HG03103 (cell line): ENCODE measurements at regions not wholly inside any gene's neighbourhood (a gene's known extent, or its start where the extent isn't known, plus 50 kb on each side); places are given as distances from the start of the nearest gene placed in this dataset.

Experiments used
- ATAC-seq: cut with Tn5 transposase; IDR thresholded peaks from one replicate; pipeline ENCODE4 v1.9.1; 2021; ENCODE audit warnings: low read depth; ENCODE audit not compliant: unreplicated experiment

DNA sequence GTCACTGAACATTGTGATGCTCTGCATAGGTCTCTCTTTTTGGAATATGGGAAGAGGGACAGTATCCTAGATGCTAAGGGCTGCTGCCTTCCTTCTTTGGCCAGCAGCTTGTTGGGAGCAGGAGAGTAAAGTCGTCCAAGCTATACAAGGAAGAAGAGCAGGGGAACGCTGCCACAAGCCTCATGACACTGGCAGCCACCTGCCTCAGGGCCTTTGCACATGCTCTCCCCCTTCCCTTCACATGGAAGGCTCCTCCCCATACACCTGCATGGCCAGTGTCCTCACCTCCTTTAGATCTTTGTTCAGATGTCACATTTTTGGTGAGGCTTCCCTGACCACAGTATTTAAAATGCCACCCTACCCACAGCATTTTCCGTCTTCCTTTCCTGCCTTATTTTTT, 78.1 kb upstream of the CRHR1 start:
- ATAC-seq = no peak

DNA sequence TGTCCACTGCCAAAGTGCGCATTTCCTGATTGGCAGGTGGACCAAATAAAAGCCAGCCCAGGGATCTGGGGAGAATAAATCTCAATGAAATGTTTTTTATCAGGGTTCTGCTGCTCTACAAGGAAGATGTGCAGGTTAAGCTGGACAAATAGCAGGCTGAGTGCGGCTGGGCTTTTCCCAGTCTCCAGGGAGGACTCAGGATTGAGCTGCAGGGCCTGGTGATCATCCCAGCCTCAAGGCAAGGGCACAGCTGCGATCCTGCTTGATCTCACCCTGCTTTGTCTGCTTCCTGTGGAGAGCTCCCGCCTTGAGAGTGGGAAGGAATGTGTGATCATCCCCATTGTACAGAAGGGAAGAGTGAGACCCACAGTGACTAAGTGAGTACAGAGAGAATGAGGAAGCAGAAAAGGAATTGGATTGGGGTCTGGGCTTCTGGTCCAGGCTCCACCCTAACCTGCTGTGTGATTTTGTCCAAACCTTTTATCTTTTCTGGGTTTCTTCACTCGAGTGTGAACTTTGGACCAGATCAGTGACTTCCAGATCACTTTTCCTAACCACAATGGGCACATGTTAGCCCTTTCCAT, 75.3 kb upstream of the CRHR1 start:
- no peak for ATAC-seq

DNA sequence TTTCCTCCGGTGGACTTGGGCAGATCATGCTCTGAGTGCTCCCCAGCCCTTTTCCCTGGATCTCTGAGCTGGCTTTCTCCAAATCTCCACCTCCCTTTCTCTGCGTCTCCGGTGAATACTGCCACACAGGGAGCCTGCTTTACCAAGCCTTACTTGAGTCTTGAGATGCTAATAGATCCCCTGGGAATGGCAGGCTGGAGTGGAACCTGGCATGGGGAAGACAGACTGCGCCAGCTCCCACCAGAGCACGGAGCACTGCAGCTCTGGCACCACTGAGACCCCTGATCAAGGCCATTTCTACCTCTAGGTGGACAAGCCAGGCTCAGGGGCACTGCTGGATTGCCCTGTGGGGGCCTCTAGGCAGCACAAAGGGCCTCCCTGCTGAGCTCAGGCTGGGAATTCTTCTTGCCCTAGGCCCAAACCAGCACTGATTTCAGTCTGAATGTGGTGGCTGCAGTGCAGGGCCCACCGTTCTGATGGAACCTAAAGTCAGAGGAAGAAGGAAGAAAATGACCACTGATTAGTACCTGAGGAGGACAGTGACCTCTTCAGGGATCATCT, 74.3 kb upstream of the CRHR1 start:
- ATAC-seq = no peak

DNA sequence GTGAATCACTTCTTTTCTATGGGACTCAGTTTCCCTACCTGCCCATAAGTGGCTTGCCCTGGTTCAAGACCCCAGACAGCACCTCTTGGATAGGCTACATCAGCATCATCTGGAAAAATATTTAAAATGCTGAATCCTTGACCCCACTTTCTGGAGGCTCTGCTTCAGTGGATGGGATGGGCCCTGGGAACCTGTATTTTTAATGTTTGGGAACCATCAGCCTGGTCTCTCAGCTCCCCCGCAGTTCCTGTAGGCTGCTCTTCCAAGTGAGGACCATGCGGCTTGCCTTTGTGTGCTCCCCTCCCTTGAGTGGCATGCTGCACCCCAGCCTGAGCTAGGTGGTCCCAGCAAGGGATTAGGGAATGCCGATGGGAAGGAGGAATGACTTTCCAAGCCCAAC, 68.3 kb upstream of the CRHR1 start:
- no peak for ATAC-seq

DNA sequence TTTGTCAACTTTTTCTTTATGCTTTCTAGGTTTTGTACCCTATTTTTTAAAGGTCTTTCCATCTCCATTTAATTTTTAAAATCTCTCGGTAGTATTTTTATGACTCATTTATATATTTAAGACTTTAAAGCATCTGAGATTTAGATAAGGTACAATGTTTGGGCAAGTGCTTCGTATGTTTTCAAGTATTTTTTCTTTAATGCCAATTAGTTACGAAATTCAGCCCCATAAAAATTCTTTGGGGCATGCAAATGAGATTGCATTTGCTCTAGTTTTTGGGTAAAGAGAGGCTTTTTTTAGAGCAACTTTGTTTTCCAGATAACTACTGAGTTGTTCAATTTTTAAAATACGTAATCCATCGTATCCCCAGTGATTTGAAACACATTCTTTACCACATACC, 65.3 kb upstream of the CRHR1 start:
- no peak for ATAC-seq

DNA sequence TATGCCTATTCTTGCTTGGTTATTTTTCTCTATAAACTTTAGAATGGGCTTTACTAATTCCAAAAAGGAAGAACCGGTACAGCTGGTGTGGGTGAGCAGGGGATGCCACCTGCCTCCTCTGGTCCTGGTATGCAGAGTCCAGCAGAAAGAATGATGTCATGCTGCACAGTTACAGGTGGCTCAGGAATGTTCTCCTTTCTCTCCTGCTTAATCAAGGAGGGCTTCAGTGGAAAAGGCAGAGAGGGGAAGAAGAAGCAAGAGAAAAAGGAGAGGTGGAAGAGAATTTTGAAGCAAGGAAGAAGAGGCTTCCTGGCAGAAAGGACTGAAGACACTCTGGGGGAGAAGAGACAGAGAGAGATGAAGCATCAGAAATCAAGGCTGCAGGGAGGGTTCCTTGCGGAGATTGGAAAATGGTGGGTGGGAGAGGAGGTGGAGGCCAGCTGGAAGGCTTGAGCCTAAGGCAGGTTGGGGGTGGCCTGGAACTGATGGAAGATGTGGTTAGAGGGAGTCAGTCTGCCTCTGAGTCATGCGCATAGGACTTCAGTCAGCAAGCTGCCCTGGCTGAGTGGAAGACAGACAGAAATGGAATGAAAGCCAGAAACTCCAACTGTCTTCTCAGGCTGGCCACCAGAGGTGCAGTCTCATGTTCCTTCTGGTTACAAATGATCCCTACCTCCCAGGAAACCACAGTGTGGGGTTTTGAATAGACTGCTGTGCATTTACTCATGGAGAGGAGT, 64.6 kb upstream of the CRHR1 start:
- no peak for ATAC-seq

DNA sequence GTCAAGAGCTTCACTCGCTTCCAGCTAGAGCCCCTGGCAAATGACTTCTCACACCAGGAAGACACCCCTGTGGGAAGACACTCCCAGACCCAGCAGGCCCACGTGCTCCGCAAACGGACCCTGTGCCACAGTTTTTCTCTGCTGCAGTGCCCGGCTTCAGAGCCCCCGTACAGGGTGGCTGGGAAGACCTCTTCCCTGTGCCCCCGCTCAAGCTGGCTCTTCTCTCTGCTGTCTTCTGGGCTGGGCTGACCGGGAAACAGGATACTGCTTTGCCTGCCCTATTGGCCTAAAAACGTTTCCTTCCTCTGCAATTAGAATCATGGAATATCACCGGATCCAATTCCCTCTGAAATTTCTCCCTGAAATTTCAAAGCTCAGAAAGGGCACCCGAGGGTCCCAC, 63.7 kb upstream of the CRHR1 start:
- no peak for ATAC-seq

DNA sequence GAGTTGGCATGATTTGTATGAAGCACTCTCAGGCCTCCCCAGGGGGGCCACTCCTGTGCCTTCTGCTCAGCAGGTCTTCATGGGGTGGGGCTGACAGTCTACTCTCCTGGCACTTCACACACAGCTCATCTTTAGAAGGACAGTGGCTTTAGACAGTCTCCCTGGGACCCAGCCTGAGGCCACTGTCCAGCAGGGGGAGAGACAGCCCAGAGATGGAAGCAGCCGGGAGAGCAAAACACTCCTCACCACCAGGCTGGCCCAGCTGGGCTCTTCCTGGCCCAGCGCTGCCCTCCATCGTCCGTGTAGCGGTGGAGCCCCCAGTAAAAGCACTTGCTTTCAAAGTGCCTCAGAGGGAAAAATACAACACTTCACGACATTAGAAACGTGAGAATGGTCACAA, 62.0 kb upstream of the CRHR1 start:
- no peak for ATAC-seq

DNA sequence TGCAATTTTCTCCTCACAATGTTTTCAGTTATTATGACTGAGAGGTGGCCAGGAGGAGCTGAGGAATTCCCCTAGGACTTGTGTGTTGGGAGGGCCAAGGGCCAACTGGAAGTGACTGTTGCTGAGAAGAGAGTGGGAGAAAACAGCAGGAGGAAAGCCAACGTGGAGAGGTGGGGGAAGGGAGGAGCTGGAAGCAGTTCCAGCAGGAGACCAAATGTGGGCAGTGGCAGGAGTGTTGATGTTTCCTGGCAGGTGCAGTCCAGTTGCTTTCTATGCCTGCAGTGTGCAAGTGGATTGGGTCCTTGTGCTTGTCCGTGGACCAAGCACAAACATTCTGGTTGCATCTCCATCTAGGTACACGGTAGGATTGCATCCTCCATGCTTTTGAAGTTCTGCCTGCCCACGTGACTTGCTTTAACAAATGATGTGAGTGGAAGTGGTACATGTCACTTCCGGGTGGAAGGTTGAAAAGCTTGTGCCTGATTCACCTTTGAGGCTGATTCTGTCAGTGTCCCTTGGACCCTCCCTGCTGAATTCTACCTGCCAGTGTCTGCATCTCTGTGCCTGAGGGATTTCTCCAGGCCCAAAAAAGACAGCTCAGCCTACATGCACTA, 54.7 kb upstream of the CRHR1 start:
- ATAC-seq = no peak

DNA sequence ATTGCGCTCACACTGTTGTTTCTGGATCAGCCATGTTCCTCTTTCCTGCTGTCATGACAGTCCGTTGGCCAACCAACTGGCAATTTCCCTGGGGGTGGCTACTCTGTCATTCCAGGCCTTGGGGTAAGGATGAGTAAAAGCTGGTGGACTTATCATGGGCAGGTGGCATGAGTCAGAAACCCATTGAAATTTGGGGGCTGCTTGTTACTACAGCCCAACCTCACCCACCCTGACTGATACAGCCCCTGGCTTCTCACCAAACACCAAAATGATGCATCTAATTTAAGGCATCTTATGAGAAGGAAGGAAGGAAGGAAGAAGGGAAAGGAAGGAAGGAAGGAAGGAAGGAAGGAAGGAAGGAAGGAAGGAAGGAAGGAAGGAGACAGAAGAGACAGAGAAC, 53.9 kb upstream of the CRHR1 start:
- ATAC-seq = no peak

DNA sequence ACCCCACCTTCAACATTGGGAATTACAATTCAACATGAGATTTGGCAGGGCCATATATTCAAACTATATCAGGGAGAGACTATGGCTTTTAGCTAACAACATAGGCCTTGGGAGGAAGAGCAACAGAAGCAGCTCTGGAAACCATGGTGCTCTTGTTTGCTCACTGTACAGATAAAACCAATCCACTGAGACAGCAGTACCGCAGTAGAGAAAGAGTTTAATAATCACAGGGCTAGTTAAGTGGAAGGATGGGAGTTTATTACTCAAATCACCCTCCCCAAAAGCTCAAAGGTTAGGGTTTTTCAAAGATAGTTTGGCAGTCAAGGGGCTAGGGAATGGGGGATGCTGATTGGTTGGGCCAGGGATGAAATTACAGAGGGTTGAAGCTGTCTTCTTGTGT, 52.7 kb upstream of the CRHR1 start:
- ATAC-seq = no peak

DNA sequence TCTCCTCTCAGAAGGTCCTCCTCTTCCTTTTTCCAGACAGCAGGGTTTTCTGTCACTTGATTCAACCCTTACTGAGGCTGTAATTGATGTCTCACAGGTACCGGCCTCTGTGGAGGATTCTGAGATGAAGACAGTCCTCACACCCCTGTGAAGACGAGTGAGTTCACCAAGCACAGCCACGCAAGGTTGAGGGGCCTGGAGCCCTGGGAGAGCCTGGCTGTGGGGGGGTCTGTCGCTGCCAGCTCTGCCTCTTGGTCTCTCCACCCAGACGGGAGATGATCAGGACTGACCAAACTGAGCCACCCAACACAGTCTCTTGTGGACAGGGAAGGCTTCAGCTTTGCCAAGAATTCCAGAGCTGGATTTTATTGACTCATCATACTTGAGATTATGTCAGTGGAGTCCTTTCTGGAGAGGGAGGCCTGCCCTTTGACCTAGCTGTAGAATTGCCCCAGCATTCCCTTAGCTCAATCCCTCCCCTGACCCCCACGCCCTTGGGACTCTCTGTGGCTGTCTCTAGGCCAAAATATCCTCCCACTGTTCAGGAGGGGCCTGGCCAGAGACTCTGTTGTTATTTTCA, 51.1 kb upstream of the CRHR1 start:
- ATAC-seq = no peak

DNA sequence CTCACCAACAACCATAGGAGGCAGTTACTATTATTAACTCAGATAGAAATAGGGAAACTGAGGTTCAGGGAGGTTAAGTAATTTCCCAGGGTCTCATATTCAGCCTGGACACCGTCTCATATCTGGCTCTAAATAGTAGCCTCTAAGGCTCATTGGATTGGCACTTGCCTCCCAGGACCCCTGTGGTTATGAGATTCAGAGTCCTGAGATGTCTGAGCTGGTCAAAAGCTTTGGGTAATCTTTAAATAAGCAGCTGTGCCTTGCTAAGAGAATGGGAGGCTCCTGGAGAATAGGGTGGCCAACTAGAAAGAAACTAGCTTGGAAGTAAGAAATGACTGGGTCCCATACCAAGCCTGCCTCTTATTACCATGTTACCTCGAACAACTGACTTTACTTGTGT, 50.3 kb upstream of the CRHR1 start:
- ATAC-seq = no peak
